Coronary artery (tissue), 2 donors: ENCODE measurements at regions not wholly inside any gene's neighbourhood (a gene's known extent, or its start where the extent isn't known, plus 50 kb on each side); places are given as distances from the start of the nearest gene placed in this dataset.

Experiments used
- DNase-seq: peaks from one replicate; pipeline ENCODE4 v3.0.0-alpha.2; 2017; ENCODE audit warnings: low spot score
- H3K27ac ChIP-seq, 2 donors: fragments of 200-600 bp; sonication (generic); one replicate each; pipeline ENCODE4 v1.5.1; 2016 to 2019
- H3K4me3 ChIP-seq: fragments of 200-600 bp; sonication (generic); 2 replicates; pipeline ENCODE4 v1.5.1; 2016; ENCODE audit warnings: mild to moderate bottlenecking, moderate library complexity
- CTCF ChIP-seq: fragments of 200-600 bp; sonication (generic); IDR thresholded peaks from one replicate; pipeline ENCODE4 v1.5.1; 2019; ENCODE audit warnings: antibody characterized with exemption

DNA sequence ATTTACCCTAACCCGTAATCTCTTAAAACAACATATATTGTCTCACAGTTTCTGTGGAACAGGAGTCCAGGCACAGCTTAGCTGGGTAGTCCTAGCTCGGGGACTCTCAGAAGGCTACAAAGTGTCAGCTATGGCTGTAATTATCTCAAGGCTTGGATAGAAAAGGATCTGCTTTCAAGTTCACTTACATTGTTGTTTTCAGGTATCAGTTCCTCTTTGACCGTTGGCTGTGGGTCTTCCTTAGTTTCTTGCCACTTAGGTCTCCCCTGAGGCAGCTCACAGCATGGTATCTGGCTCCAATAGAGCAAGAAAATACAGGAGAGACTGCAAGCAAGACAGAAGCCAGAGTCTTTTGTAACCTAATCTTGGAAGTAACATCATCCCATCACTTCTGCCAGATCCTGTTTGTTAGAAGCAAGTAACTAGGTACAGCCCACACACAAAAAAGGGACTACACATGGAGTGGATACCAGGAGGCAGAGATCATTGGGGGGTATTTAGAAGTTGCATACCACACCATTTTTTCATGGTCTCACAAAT lies 137.0 kb downstream of the MAGEB5 start:
- H3K4me3 ChIP-seq, result no peak overlapping the region
- TF ChIP-seq CTCF, result no peak
- H3K27ac ChIP-seq, result no peak overlapping the region
- DNase-seq, result no peak

DNA sequence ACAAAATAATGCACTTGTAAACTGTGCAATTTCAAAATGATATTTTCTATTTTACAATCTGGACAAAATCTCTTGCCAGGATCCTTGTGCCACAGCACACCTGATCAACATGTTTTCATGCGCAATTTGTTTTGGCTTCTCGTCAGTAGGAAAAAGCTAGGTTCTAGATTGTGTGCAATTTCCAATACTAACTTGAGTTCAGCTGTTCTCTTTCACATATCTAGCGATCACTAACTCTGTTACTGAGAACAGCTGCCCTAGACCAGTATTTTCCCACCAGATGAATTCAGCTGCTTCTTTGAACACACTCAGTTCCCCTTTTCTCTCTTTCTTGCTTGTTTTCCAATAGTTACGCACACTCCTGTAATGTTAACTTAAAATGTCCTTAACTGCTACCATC lies 131.2 kb downstream of the MAGEB5 start:
- no peak overlapping the region for H3K27ac ChIP-seq

GRCh38 chrX:26334232-26334631 lies 118.3 kb downstream of the MAGEB5 start:
- Histone ChIP-seq H3K27ac (no peak overlapping the region), H3K4me3 (no peak overlapping the region)
- no peak for DNase-seq
- no peak for TF ChIP-seq CTCF

More for the DNA sequence above, 131.2 kb downstream of the MAGEB5 start:
- no peak overlapping the region for H3K4me3 ChIP-seq
- DNase-seq, result no peak
- no peak for TF ChIP-seq CTCF

DNA sequence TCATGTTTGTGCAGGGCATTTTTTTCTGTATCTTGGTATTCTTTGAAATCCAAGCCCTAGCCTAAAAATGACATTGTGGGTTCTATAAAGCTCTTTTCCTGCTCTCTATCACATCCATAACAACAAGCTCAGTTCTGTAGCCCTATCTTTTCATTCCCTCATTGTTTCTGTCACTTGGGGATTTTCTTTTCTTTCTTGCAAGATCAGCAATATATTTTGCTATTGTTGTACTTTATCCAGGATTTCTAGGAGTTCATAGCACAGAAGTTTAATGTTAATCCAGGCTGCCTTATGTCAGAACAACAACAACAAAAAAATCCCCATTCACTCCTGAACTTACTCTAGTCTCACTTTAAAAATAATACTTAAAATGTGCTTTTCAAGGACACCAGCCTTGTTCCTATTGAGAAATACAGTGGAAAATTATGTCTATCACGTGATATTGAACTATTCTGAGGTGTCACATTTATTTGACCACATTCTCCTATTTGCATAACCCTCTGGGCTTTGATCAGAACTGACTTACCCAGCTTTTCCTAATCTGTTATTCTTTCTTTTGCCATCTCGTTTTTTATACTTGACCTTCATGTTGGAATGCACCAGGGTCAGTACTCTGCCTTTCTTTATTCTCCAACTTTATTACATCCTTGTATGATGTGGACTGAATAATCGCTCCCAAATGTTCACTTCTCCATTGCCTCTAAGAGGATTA lies 112.8 kb downstream of the MAGEB5 start:
- DNase-seq, result no peak
- TF ChIP-seq CTCF, result no peak

GRCh38 chrX:26309262-26309661 lies 93.3 kb downstream of the MAGEB5 start:
- no peak for DNase-seq

More for the DNA sequence above, 112.8 kb downstream of the MAGEB5 start:
- Histone ChIP-seq H3K4me3 (no peak overlapping the region), H3K27ac (no peak overlapping the region)

DNA sequence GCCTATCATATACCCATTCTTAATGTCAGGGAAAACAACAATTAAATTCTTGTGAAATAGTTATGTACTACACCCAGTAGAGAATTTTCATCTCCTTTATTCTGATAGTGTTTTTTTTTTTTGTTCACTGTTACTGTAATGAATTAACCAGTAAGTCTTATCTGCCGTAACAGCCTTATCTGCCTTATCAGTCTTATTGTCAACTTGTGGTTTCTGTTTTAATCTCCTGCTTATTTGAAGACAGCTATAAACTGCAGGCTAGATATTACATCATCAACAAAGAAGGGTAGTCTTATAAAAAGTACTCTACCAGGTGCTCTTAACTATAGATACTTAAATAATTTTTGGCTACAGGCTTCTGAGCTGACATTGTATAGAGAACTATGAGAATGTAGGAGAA lies 79.5 kb downstream of the MAGEB5 start:
- Histone ChIP-seq H3K4me3 (no peak overlapping the region), H3K27ac (no peak overlapping the region)
- no peak for DNase-seq
- TF ChIP-seq CTCF, result no peak

More at GRCh38 chrX:26309262-26309661, 93.3 kb downstream of the MAGEB5 start:
- H3K27ac ChIP-seq, result no peak overlapping the region
- no peak for TF ChIP-seq CTCF
- H3K4me3 ChIP-seq, result no peak overlapping the region

DNA sequence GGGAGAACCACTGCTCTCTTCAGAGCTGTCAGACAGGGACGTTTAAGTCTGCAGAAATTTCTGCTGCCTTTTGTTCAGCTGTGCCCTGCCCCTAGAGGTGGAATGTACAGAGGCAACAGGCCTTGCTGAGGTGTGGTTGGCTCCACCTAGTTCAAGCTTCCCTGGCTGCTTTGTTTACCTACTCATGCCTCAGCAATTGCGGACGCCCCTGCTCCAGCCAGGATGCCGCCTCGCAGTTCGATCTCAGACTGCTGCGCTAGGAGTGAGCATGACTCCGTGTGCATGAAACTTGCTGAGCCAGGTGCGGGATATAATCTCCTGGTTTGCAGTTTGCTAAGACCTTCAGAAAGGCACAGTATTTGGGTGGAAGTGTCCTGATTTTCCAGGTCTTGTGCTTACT lies 70.9 kb downstream of the MAGEB5 start:
- no peak for TF ChIP-seq CTCF
- Histone ChIP-seq H3K4me3 (no peak overlapping the region), H3K27ac (no peak overlapping the region)
- DNase-seq, result no peak
